ENCODE measurements at regions not wholly inside any gene's neighbourhood (a gene's known extent, or its start where the extent isn't known, plus 50 kb on each side); places are given as distances from the start of the nearest gene placed in this dataset.

DNA sequence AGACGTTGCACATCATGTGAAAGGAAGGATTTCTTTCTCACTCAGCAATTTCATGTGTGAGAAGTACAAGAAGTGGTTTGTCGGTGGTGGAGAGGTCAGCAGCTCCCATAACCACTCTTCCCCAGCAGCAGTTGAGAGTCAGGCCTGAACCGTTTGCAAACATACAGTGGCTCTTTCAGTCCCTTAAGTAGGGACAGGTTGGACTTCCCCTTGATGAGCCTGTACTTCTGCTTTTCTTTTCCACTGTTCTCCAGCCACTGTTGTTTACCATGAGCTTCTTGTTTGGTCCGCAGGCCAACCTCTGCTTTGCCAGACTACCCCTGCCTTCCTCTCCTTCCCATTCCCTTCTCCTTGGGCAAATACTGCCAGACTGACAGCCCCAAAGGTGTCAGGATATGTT, 391.3 kb upstream of the CELF4 start:
- TF ChIP-seq, protein P1, sequence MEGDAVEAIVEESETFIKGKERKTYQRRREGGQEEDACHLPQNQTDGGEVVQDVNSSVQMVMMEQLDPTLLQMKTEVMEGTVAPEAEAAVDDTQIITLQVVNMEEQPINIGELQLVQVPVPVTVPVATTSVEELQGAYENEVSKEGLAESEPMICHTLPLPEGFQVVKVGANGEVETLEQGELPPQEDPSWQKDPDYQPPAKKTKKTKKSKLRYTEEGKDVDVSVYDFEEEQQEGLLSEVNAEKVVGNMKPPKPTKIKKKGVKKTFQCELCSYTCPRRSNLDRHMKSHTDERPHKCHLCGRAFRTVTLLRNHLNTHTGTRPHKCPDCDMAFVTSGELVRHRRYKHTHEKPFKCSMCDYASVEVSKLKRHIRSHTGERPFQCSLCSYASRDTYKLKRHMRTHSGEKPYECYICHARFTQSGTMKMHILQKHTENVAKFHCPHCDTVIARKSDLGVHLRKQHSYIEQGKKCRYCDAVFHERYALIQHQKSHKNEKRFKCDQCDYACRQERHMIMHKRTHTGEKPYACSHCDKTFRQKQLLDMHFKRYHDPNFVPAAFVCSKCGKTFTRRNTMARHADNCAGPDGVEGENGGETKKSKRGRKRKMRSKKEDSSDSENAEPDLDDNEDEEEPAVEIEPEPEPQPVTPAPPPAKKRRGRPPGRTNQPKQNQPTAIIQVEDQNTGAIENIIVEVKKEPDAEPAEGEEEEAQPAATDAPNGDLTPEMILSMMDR (IDR thresholded peaks at IDR 0.05), result no peak
- no peak for TF ChIP-seq POLR2A (IDR thresholded peaks at IDR 0.05)

All from ovary (tissue), 3 donors.